Endothelial cell of umbilical vein (primary cell): ENCODE measurements at regions not wholly inside any gene's neighbourhood (a gene's known extent, or its start where the extent isn't known, plus 50 kb on each side); places are given as distances from the start of the nearest gene placed in this dataset.

Experiments
- CTCF ChIP-seq, 2 donors: IDR thresholded peaks; 1 replicate in 1 of 2; 2 replicates in 1 of 2; pipeline ENCODE4 v1.5.1; 2011; ENCODE audit warnings: low read length in 2 of 2, mild to moderate bottlenecking in 2 of 2, moderate library complexity in 2 of 2, control low read depth in 1 of 2, inconsistent platforms in 1 of 2, low read depth in 1 of 2; ENCODE audit not compliant: insufficient read depth in 1 of 2; ENCODE audit errors: extremely low read depth in 1 of 2
- EZH2 ChIP-seq: IDR thresholded peaks from 2 replicates; pipeline ENCODE4 v1.6.1; 2012; ENCODE audit warnings: borderline replicate concordance, low read depth, mild to moderate bottlenecking, moderate library complexity, low read length, inconsistent platforms; ENCODE audit not compliant: severe bottlenecking
- POLR2A ChIP-seq: IDR thresholded peaks from 2 replicates; pipeline ENCODE4 v1.6.1; 2012; ENCODE audit warnings: low read depth, mild to moderate bottlenecking, control low read depth, low read length
- POLR2AphosphoS5 ChIP-seq: IDR thresholded peaks from 2 replicates; pipeline ENCODE4 v1.6.1; 2012; ENCODE audit warnings: low read depth, mild to moderate bottlenecking, control low read depth, low read length, moderate library complexity; ENCODE audit not compliant: insufficient read depth

GRCh38 chr16:49019831-49020230 is 261.8 kb downstream of the CBLN1 start:
- TF ChIP-seq CTCF (IDR thresholded peaks at IDR 0.05; ENCODE audit: extremely low read depth in 1 of 2, insufficient read depth in 1 of 2, low read depth in 1 of 2, low read length in 2 of 2) (no peak), EZH2 (no peak), POLR2A (no peak), POLR2AphosphoS5 (no peak)
